ENCODE measurements at regions not wholly inside any gene's neighbourhood (a gene's known extent, or its start where the extent isn't known, plus 50 kb on each side); places are given as distances from the start of the nearest gene placed in this dataset.

- H3K9me3 ChIP-seq: no peaks in the 10 kb centered on the region
- peak overlapping the region; percentile 91 for H3K27ac ChIP-seq
- ATAC-seq (peak; percentile 93 to 94), DNase-seq (ENCODE audit: low read depth in 1 of 2, low spot score in 1 of 2) (peak; percentile 88 to 97), FAIRE-seq (no peak)
- peak overlapping the region; percentile 65 for H3K4me2 ChIP-seq
- H3K4me3 ChIP-seq: no peak overlapping the region
- ChIA-PET POLR2A (interaction anchor here (1.3 kb wide), 1 partner anchor 83 kb away, joined by 6 read pairs; the partner anchor contains the start of gene ID2), CTCF (interaction anchor here (1.0 to 1.4 kb wide), 3 partner anchors 14 to 261 kb away, joined by 3 read pairs; no protein-coding TSS in a partner anchor)
- WGBS (ENCODE audit: missing lambda C conversion rate): 38% methylated on average over 13 of the region's 13 CpGs
- peaks cover 21% of the 10 kb centered on the region for H3K4me1 ChIP-seq
- TF ChIP-seq USF2 (IDR thresholded peaks at IDR 0.05) (no peak), FOSL2 (IDR thresholded peaks at IDR 0.05) (peak; percentile 99), FOSL2 (CRISPR knock-in tag; IDR thresholded peaks at IDR 0.05) (peak; percentile 100), SMC3 (IDR thresholded peaks at IDR 0.05) (peak; percentile 65), RNF2 (IDR thresholded peaks at IDR 0.05; ENCODE audit: borderline replicate concordance, low read depth) (no peak), POLR2AphosphoS2 (conservative IDR thresholded peaks at IDR 0.05; ENCODE audit: low read length) (no peak), EP300 (IDR thresholded peaks at IDR 0.05) (peak; percentile 56 to 76; a peak in 3 of 5 replicates), ELK1 (IDR thresholded peaks at IDR 0.05; ENCODE audit: low read depth, low read length) (no peak), MAX (IDR thresholded peaks at IDR 0.05) (peak; percentile 96), E2F6 (IDR thresholded peaks at IDR 0.05; ENCODE audit: borderline replicate concordance, low read depth) (peak; percentile 74; the same call in 1 of the 2 replicates), ESRRA (IDR thresholded peaks at IDR 0.05; ENCODE audit: borderline replicate concordance, low read length) (no peak), HES2 (IDR thresholded peaks at IDR 0.05) (peak; percentile 97), HEYL (CRISPR knock-in tag; IDR thresholded peaks at IDR 0.05) (no peak), JUN (IDR thresholded peaks at IDR 0.05) (peak; percentile 68 to 92; a peak in 4 of 5 replicates), CBX8 (IDR thresholded peaks at IDR 0.05) (no peak), RAD21 (conservative IDR thresholded peaks at IDR 0.05 in 1 of 2, IDR thresholded peaks at IDR 0.05 in 1 of 2) (peak; percentile 42 to 61), MAZ (IDR thresholded peaks at IDR 0.05; ENCODE audit: borderline replicate concordance, low read depth, low read length) (no peak), MAFK (IDR thresholded peaks at IDR 0.05; ENCODE audit: partially characterized antibody) (peak; percentile 92), HDAC2 (IDR thresholded peaks at IDR 0.05) (no peak), FOXS1 (CRISPR knock-in tag; IDR thresholded peaks at IDR 0.05) (no peak), NFE2L2 (conservative IDR thresholded peaks at IDR 0.05; ENCODE audit: low read length) (peak; percentile 65), RFX5 (IDR thresholded peaks at IDR 0.05) (peak; percentile 42; the same call in 1 of the 2 replicates), PBX3 (IDR thresholded peaks at IDR 0.05) (no peak), ZNF302 (CRISPR knock-in tag; IDR thresholded peaks at IDR 0.05) (no peak), CHD2 (IDR thresholded peaks at IDR 0.05; ENCODE audit: low read length, partially characterized antibody) (no peak), HMGXB4 (CRISPR knock-in tag; IDR thresholded peaks at IDR 0.05; ENCODE audit: borderline replicate concordance) (no peak), ZC3H11A (IDR thresholded peaks at IDR 0.05) (no peak), CEBPB (IDR thresholded peaks at IDR 0.05) (peak; percentile 99 to 100), KDM1A (IDR thresholded peaks at IDR 0.05; ENCODE audit: low read depth) (no peak), RARB (CRISPR knock-in tag; IDR thresholded peaks at IDR 0.05) (no peak), PHF8 (IDR thresholded peaks at IDR 0.05; ENCODE audit: borderline replicate concordance, low read depth) (no peak), GATA3 (IDR thresholded peaks at IDR 0.05; ENCODE audit: borderline replicate concordance) (peak; percentile 83; the same call in 1 of the 2 replicates)
These were observed 83.3 kb upstream of the ID2 start for GRCh38 chr2:8598295-8599165.
